K562 (cell line): ENCODE measurements at regions not wholly inside any gene's neighbourhood (a gene's known extent, or its start where the extent isn't known, plus 50 kb on each side); places are given as distances from the start of the nearest gene placed in this dataset.
"Not testable (repeated sequence)": the region's sequence is repeated elsewhere in the genome, so short reads cannot be mapped to it uniquely, and the experiment has no call there.

Experiments used
- ATAC-seq: fragments of 200-7000 bp; cut with Tn5 transposase; 3 replicates; pipeline ENCODE4 v1.9.1; 2020; ENCODE audit warnings: moderate library complexity
- BruUV-seq: library from RNA; stranded (reverse); fragments of 400-500 nt; replicated peaks from 2 replicates; lab custom pipeline; 2021; lab: Mats Ljungman, UMichigan
- CTCF ChIA-PET: fragments of 300-600 bp; formaldehyde crosslinking; extraction: SDS; loops from one replicate; lab custom pipeline; 2021; ENCODE audit warnings: low intra/inter-chr PET ratio; lab: Yijun Ruan, JAX
- POLR2A ChIA-PET: fragments of 300-600, 350-650 bp; sonication (Branson Sonifier 250); formaldehyde crosslinking; extraction: SDS; loops from one replicate; lab custom pipeline; 2021; ENCODE audit warnings: antibody characterized with exemption, inconsistent platforms; lab: Yijun Ruan, JAX
- DNase-seq, 4 experiments: peaks; one replicate each; pipeline versions ENCODE4 v3.0.0 to v3.0.0-alpha.2; 2011 to 2018; ENCODE audit warnings: low spot score in 3 of 4, mixed read lengths in 3 of 4; ENCODE audit errors: extremely low read depth in 1 of 4
- FAIRE-seq: peaks from 2 replicates; lab custom pipeline; 2011; peaks lifted over from hg19 to GRCh38; lab: Jason Lieb, UNC
- H2AFZ ChIP-seq: 2 replicates; pipeline ENCODE4 v1.6.0; 2011; ENCODE audit warnings: low read depth, low read length, control low read depth, inconsistent platforms
- H3K27ac ChIP-seq: fragments of 200-600 bp; 3 replicates; pipeline ENCODE4 v1.8.0; 2011; ENCODE audit warnings: low read depth, mild to moderate bottlenecking, control low read depth, inconsistent platforms, low read length, moderate library complexity, mixed read lengths; ENCODE audit errors: extremely low read depth
- H3K27me3 ChIP-seq, 2 experiments: fragments of 300-600 bp in 1 of 2; 2 replicates in 1 of 2; 3 replicates in 1 of 2; pipeline versions ENCODE4 v1.6.0 to v1.8.0; 2011; ENCODE audit warnings: inconsistent platforms in 2 of 2, low read length in 2 of 2, mild to moderate bottlenecking in 1 of 2, mixed read lengths in 1 of 2, moderate library complexity in 1 of 2; ENCODE audit not compliant: control insufficient read depth in 2 of 2, insufficient read depth in 2 of 2
- H3K36me3 ChIP-seq: fragments of 300-600 bp; 3 replicates; pipeline ENCODE4 v1.8.0; 2011; ENCODE audit warnings: mild to moderate bottlenecking, low read length, inconsistent platforms; ENCODE audit not compliant: control insufficient read depth, insufficient read depth
- H3K4me1 ChIP-seq, 2 experiments: fragments of 200-600 bp in 1 of 2; replicated peaks in 1 of 2; 2 replicates in 1 of 2; 3 replicates in 1 of 2; pipeline versions ENCODE4 v1.5.1 to v1.8.0; 2011; ENCODE audit warnings: inconsistent platforms in 2 of 2, low read length in 2 of 2, mild to moderate bottlenecking in 1 of 2, mixed read lengths in 1 of 2, moderate library complexity in 1 of 2; ENCODE audit not compliant: control insufficient read depth in 2 of 2, insufficient read depth in 2 of 2
- H3K4me2 ChIP-seq: 2 replicates; pipeline ENCODE4 v1.6.1; 2011; ENCODE audit warnings: low read length, control low read depth, inconsistent platforms, mixed read lengths; ENCODE audit not compliant: insufficient read depth
- H3K4me3 ChIP-seq: fragments of 200-600 bp; sonication (generic), shearing (Covaris generic); 2 replicates; pipeline ENCODE4 v1.5.1; 2016; ENCODE audit warnings: control low read depth, inconsistent platforms
- H3K79me2 ChIP-seq: fragments of 200-600 bp; 3 replicates; pipeline ENCODE4 v1.8.0; 2011; ENCODE audit warnings: low read length, inconsistent platforms; ENCODE audit not compliant: control insufficient read depth, insufficient read depth
- H3K9ac ChIP-seq, 2 experiments: 2 replicates each; pipeline versions ENCODE4 v1.6.0 to v1.6.1; 2011; ENCODE audit warnings: low read depth in 2 of 2, low read length in 2 of 2, control low read depth in 1 of 2, inconsistent platforms in 1 of 2, mild to moderate bottlenecking in 1 of 2, mixed read lengths in 1 of 2; ENCODE audit not compliant: insufficient read depth in 1 of 2
- H3K9me1 ChIP-seq: one replicate; pipeline ENCODE4 v1.6.0; 2011; ENCODE audit warnings: inconsistent platforms, mild to moderate bottlenecking, low read length, moderate library complexity; ENCODE audit not compliant: control insufficient read depth, insufficient read depth
- H3K9me3 ChIP-seq: replicated peaks from 2 replicates; pipeline ENCODE4 v1.5.1; 2011; ENCODE audit warnings: low read depth, low read length, inconsistent platforms; ENCODE audit not compliant: control insufficient read depth, insufficient read depth
- H4K20me1 ChIP-seq: replicated peaks from 2 replicates; pipeline ENCODE4 v1.6.1; 2011; ENCODE audit warnings: low read length, inconsistent platforms, mixed read lengths; ENCODE audit not compliant: control insufficient read depth, insufficient read depth
- ARID2 ChIP-seq: fragments of 450-650 bp; IDR thresholded peaks from 2 replicates; pipeline ENCODE4 v1.6.1; 2017; ENCODE audit warnings: antibody characterized with exemption, mild to moderate bottlenecking
- SRSF9 ChIP-seq: fragments of 200-400 bp; formaldehyde crosslinking; IDR thresholded peaks from 2 replicates; pipeline ENCODE4 v1.6.1; 2017; ENCODE audit warnings: low read depth, low read length, borderline replicate concordance
- ZBED1 ChIP-seq: IDR thresholded peaks from 2 replicates; pipeline ENCODE4 v1.6.1; 2014
- ZC3H8 ChIP-seq: fragments of 450-650 bp; IDR thresholded peaks from 2 replicates; pipeline ENCODE4 v1.6.1; 2017
- WGBS: fragments of 100-300 bp; shearing (Covaris generic); methylation state at CpG from one replicate; pipeline ENCODE4 v1.1.6; 2016; ENCODE audit warnings: low coverage, mixed read lengths; ENCODE audit not compliant: insufficient coverage; ENCODE audit errors: missing lambda C conversion rate; 5-methylcytosine and 5-hydroxymethylcytosine counted together
- in situ Hi-C: fragments of 300-500 bp; cut with MboI; formaldehyde crosslinking; loops from 4 replicates; pipeline ENCODE4 v1.15.0; 2018; ENCODE audit warnings: inconsistent platforms, mixed read lengths
- intact Hi-C: fragments of 100-400 bp; cut with micrococcal nuclease; formaldehyde crosslinking; loops from 2 replicates; pipeline ENCODE4 v1.14.2; 2022
- TF ChIP-seq, protein P1 (sequence below): fragments of 450-650 bp; IDR thresholded peaks from 2 replicates; pipeline ENCODE4 v1.6.1; 2016; ENCODE audit warnings: antibody characterized with exemption
- TF ChIP-seq, protein P2 (sequence below): fragments of 250-450 bp; sonication (Bioruptor Pico); IDR thresholded peaks from 2 replicates; pipeline ENCODE4 v1.5.0; 2021
- TF ChIP-seq, protein P3 (sequence below), 2 experiments: IDR thresholded peaks in 1 of 2; conservative IDR thresholded peaks in 1 of 2; 2 replicates each; pipeline ENCODE4 v1.6.1; 2016; ENCODE audit warnings: low read depth in 2 of 2, mild to moderate bottlenecking in 1 of 2, missing compliant biosample characterization in 1 of 2, missing genetic modification characterization in 1 of 2, moderate library complexity in 1 of 2
- TF ChIP-seq, protein P4 (sequence below): IDR thresholded peaks from 3 replicates; pipeline ENCODE4 v1.6.1; 2011; ENCODE audit warnings: borderline replicate concordance, mild to moderate bottlenecking; ENCODE audit not compliant: insufficient read length, insufficient read depth

DNA sequence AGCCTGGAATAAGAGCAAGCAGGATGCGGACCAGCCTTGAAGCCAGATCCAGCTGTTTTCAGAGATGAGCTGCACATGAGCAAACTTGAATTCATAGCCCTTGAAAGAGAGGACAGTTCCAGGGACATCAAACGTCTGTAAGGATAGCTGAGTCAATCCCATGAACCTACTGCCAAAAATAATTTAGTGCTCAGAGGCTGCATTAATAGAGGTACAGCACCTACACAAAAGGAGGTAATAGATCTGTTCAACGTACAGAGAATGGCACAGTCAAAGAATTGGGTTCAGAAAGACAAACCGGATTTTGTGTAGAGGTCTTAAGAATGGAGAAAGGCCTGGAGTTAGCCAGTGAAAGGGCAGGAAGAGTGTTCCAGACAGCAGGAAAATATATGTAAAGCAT lies 110.8 kb upstream of the ZC3H12A start:
- BruUV-seq, result no TSS peak
- CTCF ChIA-PET, result no interaction called here

DNA sequence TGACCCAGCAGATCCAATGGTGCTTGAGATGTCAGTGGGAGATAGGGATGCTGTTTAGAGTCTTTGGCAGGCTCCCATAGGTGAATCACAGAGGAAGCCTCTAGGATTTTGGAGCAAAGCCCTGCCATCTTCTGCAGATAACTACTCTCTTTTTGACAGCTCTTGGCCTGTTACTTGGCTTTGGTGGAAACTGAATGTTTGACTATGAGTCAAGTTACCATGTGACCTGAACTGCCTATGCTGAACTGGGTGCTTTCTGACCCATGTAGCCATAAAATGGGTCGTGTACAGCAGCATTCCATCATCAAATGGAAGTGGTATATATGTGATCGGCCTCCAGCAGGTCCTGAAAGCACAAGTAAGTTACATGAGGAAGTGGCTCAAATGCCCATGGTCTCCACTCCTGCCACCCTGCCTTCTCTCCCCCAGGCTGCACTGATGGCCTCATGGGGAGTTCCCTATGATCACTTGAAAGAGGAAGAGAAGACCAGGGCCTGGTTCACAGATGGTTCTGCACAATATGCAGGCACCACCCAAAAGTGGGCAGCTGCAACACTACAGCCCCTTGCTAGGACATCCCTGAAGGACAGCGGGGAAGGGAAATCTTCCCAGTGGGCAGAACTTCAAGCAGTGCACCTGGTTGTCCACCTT lies 105.6 kb upstream of the ZC3H12A start:
- H3K4me3 ChIP-seq, H4K20me1 ChIP-seq, POLR2A ChIA-PET, H3K4me1 ChIP-seq, H3K79me2 ChIP-seq, in situ Hi-C loops, ATAC-seq, H3K4me2 ChIP-seq, H3K9me3 ChIP-seq, FAIRE-seq, CTCF ChIA-PET, intact Hi-C loops, H3K27ac ChIP-seq, H2AFZ ChIP-seq, BruUV-seq, H3K9me1 ChIP-seq, DNase-seq, H3K36me3 ChIP-seq, H3K9ac ChIP-seq: not testable (repeated sequence)
- peaks cover 5 to 14% of the 10 kb centered on the region in 2 experiments; a peak in 2 of 5 replicates for H3K27me3 ChIP-seq
- 2% methylated on average over 3 of the region's 3 CpGs for WGBS

More for the DNA sequence above, 110.8 kb upstream of the ZC3H12A start:
- H3K27ac ChIP-seq, result no peak overlapping the region
- FAIRE-seq, result no peak
- no peak overlapping the region for H2AFZ ChIP-seq
- WGBS, result 0% methylated on average over 4 of the region's 4 CpGs
- POLR2A ChIA-PET, result interaction anchor here (1.3 kb wide), 1 partner anchor 11 kb away, joined by 3 read pairs; no protein-coding TSS in a partner anchor
- TF ChIP-seq ARID2 (no peak), ZC3H8 (no peak), SRSF9 (no peak), ZBED1 (no peak)
- TF ChIP-seq, protein P1, sequence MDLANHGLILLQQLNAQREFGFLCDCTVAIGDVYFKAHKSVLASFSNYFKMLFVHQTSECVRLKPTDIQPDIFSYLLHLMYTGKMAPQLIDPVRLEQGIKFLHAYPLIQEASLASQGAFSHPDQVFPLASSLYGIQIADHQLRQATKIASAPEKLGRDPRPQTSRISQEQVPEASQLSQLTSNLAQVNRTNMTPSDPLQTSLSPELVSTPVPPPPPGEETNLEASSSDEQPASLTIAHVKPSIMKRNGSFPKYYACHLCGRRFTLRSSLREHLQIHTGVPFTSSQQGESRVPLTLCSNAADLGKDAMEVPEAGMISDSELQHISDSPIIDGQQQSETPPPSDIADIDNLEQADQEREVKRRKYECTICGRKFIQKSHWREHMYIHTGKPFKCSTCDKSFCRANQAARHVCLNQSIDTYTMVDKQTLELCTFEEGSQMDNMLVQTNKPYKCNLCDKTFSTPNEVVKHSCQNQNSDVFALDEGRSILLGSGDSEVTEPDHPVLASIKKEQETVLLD, result no peak
- TF ChIP-seq, protein P2, sequence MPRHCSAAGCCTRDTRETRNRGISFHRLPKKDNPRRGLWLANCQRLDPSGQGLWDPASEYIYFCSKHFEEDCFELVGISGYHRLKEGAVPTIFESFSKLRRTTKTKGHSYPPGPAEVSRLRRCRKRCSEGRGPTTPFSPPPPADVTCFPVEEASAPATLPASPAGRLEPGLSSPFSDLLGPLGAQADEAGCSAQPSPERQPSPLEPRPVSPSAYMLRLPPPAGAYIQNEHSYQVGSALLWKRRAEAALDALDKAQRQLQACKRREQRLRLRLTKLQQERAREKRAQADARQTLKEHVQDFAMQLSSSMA (CRISPR knock-in tag), result no peak
- TF ChIP-seq, protein P3, sequence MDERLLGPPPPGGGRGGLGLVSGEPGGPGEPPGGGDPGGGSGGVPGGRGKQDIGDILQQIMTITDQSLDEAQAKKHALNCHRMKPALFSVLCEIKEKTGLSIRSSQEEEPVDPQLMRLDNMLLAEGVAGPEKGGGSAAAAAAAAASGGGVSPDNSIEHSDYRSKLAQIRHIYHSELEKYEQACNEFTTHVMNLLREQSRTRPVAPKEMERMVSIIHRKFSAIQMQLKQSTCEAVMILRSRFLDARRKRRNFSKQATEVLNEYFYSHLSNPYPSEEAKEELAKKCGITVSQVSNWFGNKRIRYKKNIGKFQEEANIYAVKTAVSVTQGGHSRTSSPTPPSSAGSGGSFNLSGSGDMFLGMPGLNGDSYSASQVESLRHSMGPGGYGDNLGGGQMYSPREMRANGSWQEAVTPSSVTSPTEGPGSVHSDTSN (CRISPR knock-in tag; IDR thresholded peaks at IDR 0.05; ENCODE audit: low read depth), result no peak
- TF ChIP-seq, protein P3 (tag; conservative IDR thresholded peaks at IDR 0.05; ENCODE audit: low read depth), result no peak
- TF ChIP-seq, protein P4, sequence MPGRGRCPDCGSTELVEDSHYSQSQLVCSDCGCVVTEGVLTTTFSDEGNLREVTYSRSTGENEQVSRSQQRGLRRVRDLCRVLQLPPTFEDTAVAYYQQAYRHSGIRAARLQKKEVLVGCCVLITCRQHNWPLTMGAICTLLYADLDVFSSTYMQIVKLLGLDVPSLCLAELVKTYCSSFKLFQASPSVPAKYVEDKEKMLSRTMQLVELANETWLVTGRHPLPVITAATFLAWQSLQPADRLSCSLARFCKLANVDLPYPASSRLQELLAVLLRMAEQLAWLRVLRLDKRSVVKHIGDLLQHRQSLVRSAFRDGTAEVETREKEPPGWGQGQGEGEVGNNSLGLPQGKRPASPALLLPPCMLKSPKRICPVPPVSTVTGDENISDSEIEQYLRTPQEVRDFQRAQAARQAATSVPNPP, result no peak
- TF ChIP-seq, all 486 proteins: peak for 0
- H4K20me1 ChIP-seq, result peaks cover 5% of the 10 kb centered on the region; the same call in 1 of the 2 replicates
- no peaks in the 10 kb centered on the region for H3K79me2 ChIP-seq
- H3K9me1 ChIP-seq, result no peaks in the 10 kb centered on the region
- ATAC-seq (no peak), DNase-seq (no peak)
- no peaks in the 10 kb centered on the region for H3K4me1 ChIP-seq
- H3K27me3 ChIP-seq, result peaks cover 0 to 23% of the 10 kb centered on the region in 2 experiments; a peak in 4 of 5 replicates
- H3K9ac ChIP-seq, result no peak overlapping the region
- no peaks in the 10 kb centered on the region for H3K9me3 ChIP-seq
- no peaks in the 10 kb centered on the region for H3K36me3 ChIP-seq
- in situ Hi-C loops, result no loop called here
- intact Hi-C loops, result no loop called here
- H3K4me3 ChIP-seq, result no peak overlapping the region
- H3K4me2 ChIP-seq, result no peak overlapping the region
